HCT116 (cell line): ENCODE measurements at regions not wholly inside any gene's neighbourhood (a gene's known extent, or its start where the extent isn't known, plus 50 kb on each side); places are given as distances from the start of the nearest gene placed in this dataset.

Experiments used
- ATAC-seq: fragments of 200-7000 bp; cut with Tn5 transposase; 2 replicates; pipeline ENCODE4 v1.9.1; 2020; ENCODE audit warnings: mild to moderate bottlenecking, moderate library complexity
- BruUV-seq: library from RNA; stranded (reverse); fragments of 400-500 nt; replicated peaks from 2 replicates; lab custom pipeline; 2021; lab: Mats Ljungman, UMichigan
- CTCF ChIA-PET: fragments of 300-600 bp; sonication (Branson Sonifier 250); formaldehyde crosslinking; loops from one replicate; lab custom pipeline; 2021; ENCODE audit warnings: antibody characterized with exemption; lab: Charles Lee
- POLR2A ChIA-PET: fragments of 300-600, 350-600 bp; sonication (Branson Sonifier 250); formaldehyde crosslinking; loops from one replicate; lab custom pipeline; 2021; ENCODE audit warnings: antibody characterized with exemption; lab: Charles Lee
- RAD21 ChIA-PET, 2 experiments: fragments of 300-600 bp; sonication (Branson Sonifier 250); formaldehyde crosslinking; loops; one replicate each; lab custom pipeline; 2023; ENCODE audit warnings: low total read pairs in 2 of 2; ENCODE audit not compliant: uncharacterized antibody in 2 of 2, unreplicated experiment in 2 of 2, low non-redundant PET in 1 of 2; lab: Charles Lee
- DNase-seq: peaks from one replicate; pipeline ENCODE4 v3.0.0-alpha.2; 2010; ENCODE audit warnings: low read depth, low spot score
- H2AFZ ChIP-seq: fragments of 200-600 bp; shearing (Covaris generic), sonication (generic); 2 replicates; pipeline ENCODE4 v1.6.1; 2017; ENCODE audit warnings: low read depth, mixed run types, mixed read lengths, antibody characterized with exemption, low read length; ENCODE audit not compliant: poor library complexity, severe bottlenecking
- H3K27ac ChIP-seq: 2 replicates; pipeline ENCODE4 v1.5.1; 2012; ENCODE audit warnings: low read depth, low read length
- H3K27me3 ChIP-seq: fragments of 200-600 bp; sonication (generic); 2 replicates; pipeline ENCODE4 v1.6.1; 2016; ENCODE audit warnings: mixed run types, low read length, mixed read lengths; ENCODE audit not compliant: insufficient read depth
- H3K36me3 ChIP-seq, 2 experiments: fragments of 200-500 bp in 1 of 2; fragments of 200-600 bp in 1 of 2; sonication (Bioruptor generic) in 1 of 2; sonication (generic) in 1 of 2; 2 replicates each; pipeline versions ENCODE4 v1.5.1 to v1.6.1; 2014 to 2016; ENCODE audit warnings: low read length in 2 of 2, inconsistent platforms in 1 of 2, mixed read lengths in 1 of 2, mixed run types in 1 of 2; ENCODE audit not compliant: insufficient read depth in 2 of 2, control insufficient read depth in 1 of 2
- H3K4me1 ChIP-seq, 2 experiments: fragments of 200-600 bp in 1 of 2; sonication (generic) in 1 of 2; 2 replicates each; pipeline versions ENCODE4 v1.5.1 to v1.6.1; 2012 to 2017; ENCODE audit warnings: low read length in 2 of 2, inconsistent platforms in 1 of 2, mild to moderate bottlenecking in 1 of 2, mixed read lengths in 1 of 2, mixed run types in 1 of 2, moderate library complexity in 1 of 2; ENCODE audit not compliant: insufficient read depth in 2 of 2, control insufficient read depth in 1 of 2
- H3K4me2 ChIP-seq: fragments of 200-600 bp; sonication (generic); 2 replicates; pipeline ENCODE4 v1.6.1; 2017; ENCODE audit warnings: mixed run types, low read length, mixed read lengths
- H3K4me3 ChIP-seq, 2 experiments: fragments of 200-600 bp in 1 of 2; sonication (generic) in 1 of 2; replicated peaks in 1 of 2; 2 replicates each; pipeline ENCODE4 v1.5.1; 2011 to 2016; ENCODE audit warnings: low read length in 2 of 2, control low read depth in 1 of 2, low read depth in 1 of 2, mild to moderate bottlenecking in 1 of 2, mixed read lengths in 1 of 2, mixed run types in 1 of 2
- H3K79me2 ChIP-seq: fragments of 200-600 bp; sonication (generic); 2 replicates; pipeline ENCODE4 v1.6.1; 2017; ENCODE audit warnings: mild to moderate bottlenecking, mixed run types, low read length, moderate library complexity, mixed read lengths; ENCODE audit not compliant: insufficient read depth
- H3K9ac ChIP-seq: fragments of 200-600 bp; sonication (generic); 2 replicates; pipeline ENCODE4 v1.6.1; 2016; ENCODE audit warnings: low read length, mixed read lengths
- H3K9me2 ChIP-seq: fragments of 200-600 bp; sonication (generic), shearing (Covaris generic); 2 replicates; pipeline ENCODE4 v1.6.1; 2017; ENCODE audit warnings: mixed run types, mild to moderate bottlenecking, moderate library complexity; ENCODE audit not compliant: insufficient read depth
- H3K9me3 ChIP-seq, 2 experiments: fragments of 200-500 bp in 1 of 2; fragments of 200-600 bp in 1 of 2; sonication (Bioruptor generic) in 1 of 2; sonication (generic) in 1 of 2; 2 replicates each; pipeline ENCODE4 v1.6.1; 2014 to 2017; ENCODE audit warnings: low read length in 2 of 2, mixed read lengths in 2 of 2, inconsistent platforms in 1 of 2, low read depth in 1 of 2, mild to moderate bottlenecking in 1 of 2, mixed run types in 1 of 2, moderate library complexity in 1 of 2; ENCODE audit not compliant: control insufficient read depth in 1 of 2, insufficient read depth in 1 of 2
- H4K20me1 ChIP-seq: fragments of 200-600 bp; sonication (generic), shearing (Covaris generic); 2 replicates; pipeline ENCODE4 v1.6.1; 2017; ENCODE audit warnings: mixed run types, mild to moderate bottlenecking, moderate library complexity; ENCODE audit not compliant: insufficient read depth
- CTCF ChIP-seq, 3 experiments: fragments of 200-600 bp in 1 of 3; sonication (generic) in 1 of 3; IDR thresholded peaks in 2 of 3; conservative IDR thresholded peaks in 1 of 3; 2 replicates each; pipeline ENCODE4 v1.5.1; 2012 to 2017; ENCODE audit warnings: low read depth in 2 of 3, low read length in 2 of 3, antibody characterized with exemption in 1 of 3, borderline replicate concordance in 1 of 3, control low read depth in 1 of 3, mild to moderate bottlenecking in 1 of 3, mixed read lengths in 1 of 3, mixed run types in 1 of 3, moderate library complexity in 1 of 3; ENCODE audit not compliant: insufficient read depth in 1 of 3
- EGR1 ChIP-seq: IDR thresholded peaks from 2 replicates; pipeline ENCODE4 v1.6.1; 2012; ENCODE audit warnings: low read depth
- ELF1 ChIP-seq: IDR thresholded peaks from 2 replicates; pipeline ENCODE4 v1.6.1; 2012; ENCODE audit warnings: low read depth, borderline replicate concordance
- EZH2 ChIP-seq: fragments of 200-600 bp; sonication (generic); IDR thresholded peaks from 2 replicates; pipeline ENCODE4 v1.6.1; 2017; ENCODE audit warnings: antibody characterized with exemption, mixed run types
- FOSL1 ChIP-seq: IDR thresholded peaks from 2 replicates; pipeline ENCODE4 v1.6.1; 2012; ENCODE audit warnings: low read depth
- JUND ChIP-seq: IDR thresholded peaks from 2 replicates; pipeline ENCODE4 v1.6.1; 2012
- MAX ChIP-seq: IDR thresholded peaks from 2 replicates; pipeline ENCODE4 v1.6.1; 2012
- POLR2A ChIP-seq: IDR thresholded peaks from 2 replicates; pipeline ENCODE4 v1.7.0; 2011; ENCODE audit warnings: borderline replicate concordance; ENCODE audit not compliant: insufficient read depth, insufficient read length; ENCODE audit errors: extremely low read depth
- POLR2AphosphoS5 ChIP-seq: IDR thresholded peaks from 2 replicates; pipeline ENCODE4 v1.6.1; 2011; ENCODE audit warnings: mild to moderate bottlenecking, low read depth, low read length, moderate library complexity
- SIN3A ChIP-seq: IDR thresholded peaks from 2 replicates; pipeline ENCODE4 v1.6.1; 2012; ENCODE audit warnings: low read depth
- ZFX ChIP-seq: fragments of 450-650 bp; IDR thresholded peaks from 2 replicates; pipeline ENCODE4 v1.6.1; 2017
- intact Hi-C: fragments of 100-400 bp; cut with micrococcal nuclease; formaldehyde crosslinking; loops from 2 replicates; pipeline ENCODE4 v1.10.0; 2022
- TF ChIP-seq, protein P1 (sequence below): IDR thresholded peaks from 2 replicates; pipeline ENCODE4 v1.6.1; 2012; ENCODE audit warnings: low read depth

DNA sequence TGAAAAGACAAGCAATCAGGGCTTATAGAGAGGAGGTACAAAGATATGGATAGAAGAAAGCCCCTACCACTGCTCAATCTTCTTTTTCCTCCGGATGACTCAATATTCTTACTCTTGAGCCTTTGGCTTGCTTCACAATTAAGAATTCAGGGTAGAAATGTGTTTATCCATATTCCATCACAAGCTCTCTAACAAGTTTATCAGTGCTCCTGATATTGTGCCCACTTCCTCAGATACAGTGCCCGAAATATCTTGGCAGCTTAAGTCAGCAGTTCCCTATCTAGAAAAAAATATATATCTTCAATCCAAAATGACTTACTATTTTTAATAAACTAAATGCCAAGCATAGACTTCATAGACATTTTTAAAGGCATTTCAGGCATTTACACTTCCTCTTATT is 255.1 kb upstream of the FAT3 start:
- BruUV-seq = no TSS peak
- Histone ChIP-seq H3K79me2 (no peaks in the 10 kb centered on the region), H3K9me2 (no peaks in the 10 kb centered on the region), H4K20me1 (no peaks in the 10 kb centered on the region), H3K4me2 (no peak overlapping the region), H3K4me1 (no peaks in the 10 kb centered on the region), H2AFZ (no peak overlapping the region), H3K9ac (no peak overlapping the region), H3K9me3 (peaks cover 5 to 29% of the 10 kb centered on the region in 2 experiments; a peak in 2 of 4 replicates), H3K27ac (no peak overlapping the region), H3K36me3 (no peaks in the 10 kb centered on the region), H3K27me3 (no peaks in the 10 kb centered on the region), H3K4me3 (no peak overlapping the region)
- CTCF ChIA-PET = no interaction called here
- POLR2A ChIA-PET = no interaction called here
- ATAC-seq (no peak), DNase-seq (no peak)
- RAD21 ChIA-PET = no interaction called here
- intact Hi-C loops = no loop called here
- TF ChIP-seq ELF1 (no peak), ZFX (no peak), FOSL1 (no peak), CTCF (IDR thresholded peaks at IDR 0.05 in 2 of 3, conservative IDR thresholded peaks at IDR 0.05 in 1 of 3; ENCODE audit: borderline replicate concordance in 1 of 3, insufficient read depth in 1 of 3, low read depth in 2 of 3, low read length in 2 of 3) (no peak), MAX (no peak), POLR2AphosphoS5 (no peak), SIN3A (no peak), JUND (no peak), POLR2A (no peak), EGR1 (no peak), EZH2 (no peak)
- TF ChIP-seq, protein P1, sequence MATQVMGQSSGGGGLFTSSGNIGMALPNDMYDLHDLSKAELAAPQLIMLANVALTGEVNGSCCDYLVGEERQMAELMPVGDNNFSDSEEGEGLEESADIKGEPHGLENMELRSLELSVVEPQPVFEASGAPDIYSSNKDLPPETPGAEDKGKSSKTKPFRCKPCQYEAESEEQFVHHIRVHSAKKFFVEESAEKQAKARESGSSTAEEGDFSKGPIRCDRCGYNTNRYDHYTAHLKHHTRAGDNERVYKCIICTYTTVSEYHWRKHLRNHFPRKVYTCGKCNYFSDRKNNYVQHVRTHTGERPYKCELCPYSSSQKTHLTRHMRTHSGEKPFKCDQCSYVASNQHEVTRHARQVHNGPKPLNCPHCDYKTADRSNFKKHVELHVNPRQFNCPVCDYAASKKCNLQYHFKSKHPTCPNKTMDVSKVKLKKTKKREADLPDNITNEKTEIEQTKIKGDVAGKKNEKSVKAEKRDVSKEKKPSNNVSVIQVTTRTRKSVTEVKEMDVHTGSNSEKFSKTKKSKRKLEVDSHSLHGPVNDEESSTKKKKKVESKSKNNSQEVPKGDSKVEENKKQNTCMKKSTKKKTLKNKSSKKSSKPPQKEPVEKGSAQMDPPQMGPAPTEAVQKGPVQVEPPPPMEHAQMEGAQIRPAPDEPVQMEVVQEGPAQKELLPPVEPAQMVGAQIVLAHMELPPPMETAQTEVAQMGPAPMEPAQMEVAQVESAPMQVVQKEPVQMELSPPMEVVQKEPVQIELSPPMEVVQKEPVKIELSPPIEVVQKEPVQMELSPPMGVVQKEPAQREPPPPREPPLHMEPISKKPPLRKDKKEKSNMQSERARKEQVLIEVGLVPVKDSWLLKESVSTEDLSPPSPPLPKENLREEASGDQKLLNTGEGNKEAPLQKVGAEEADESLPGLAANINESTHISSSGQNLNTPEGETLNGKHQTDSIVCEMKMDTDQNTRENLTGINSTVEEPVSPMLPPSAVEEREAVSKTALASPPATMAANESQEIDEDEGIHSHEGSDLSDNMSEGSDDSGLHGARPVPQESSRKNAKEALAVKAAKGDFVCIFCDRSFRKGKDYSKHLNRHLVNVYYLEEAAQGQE = no peak
